ENCODE measurements at regions not wholly inside any gene's neighbourhood (a gene's known extent, or its start where the extent isn't known, plus 50 kb on each side); places are given as distances from the start of the nearest gene placed in this dataset.

DNA sequence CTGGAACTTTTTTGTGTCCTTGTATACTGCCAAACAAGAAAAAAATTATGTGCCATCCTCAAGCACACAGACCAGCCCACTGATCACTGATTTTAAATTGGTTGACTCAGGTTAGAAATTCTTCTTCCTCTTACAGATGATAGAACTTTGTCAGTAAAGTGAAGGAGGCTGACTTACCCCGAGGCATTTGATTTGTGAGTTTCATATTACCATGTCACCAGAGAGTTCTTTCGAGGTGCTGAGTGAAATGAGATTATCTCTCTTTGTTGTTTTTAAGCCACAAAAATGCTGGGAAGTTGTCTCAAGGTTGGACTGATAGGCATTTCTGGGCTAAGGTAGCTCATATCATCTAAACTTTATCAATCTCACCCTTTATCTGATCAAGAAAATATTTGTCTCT is 78.8 kb upstream of the FAM180A start:
- Histone ChIP-seq H3K9me3 (ENCODE audit: control insufficient read depth, insufficient read depth, low read length) (no peaks in the 10 kb centered on the region), H3K56ac (ENCODE audit: extremely low read depth, insufficient read depth, low read length) (no peak overlapping the region), H3K18ac (ENCODE audit: low read depth, low read length) (no peak overlapping the region), H3K14ac (replicated peaks; ENCODE audit: low read depth, low read length) (no peak overlapping the region), H2BK15ac (ENCODE audit: low read depth, low read length) (no peak overlapping the region), H2AK5ac (ENCODE audit: low read depth, low read length) (no peak overlapping the region), H3K4me3 (ENCODE audit: insufficient read depth, low read depth, low read length) (no peak overlapping the region), H3K23ac (ENCODE audit: low read depth, low read length) (no peak overlapping the region), H3K27ac (ENCODE audit: insufficient read depth, low read length) (no peak overlapping the region), H3K4ac (ENCODE audit: low read depth, low read length) (no peak overlapping the region), H2BK120ac (ENCODE audit: low read depth, low read length) (no peak overlapping the region), H3K4me2 (ENCODE audit: low read depth, low read length) (no peak overlapping the region), H3K79me1 (ENCODE audit: low read depth in 1 of 2, low read length in 2 of 2) (no peaks in the 10 kb centered on the region), H2AFZ (replicated peaks; ENCODE audit: low read length, poor library complexity) (no peak overlapping the region), H2AK9ac (replicated peaks; ENCODE audit: low read depth, low read length, poor library complexity) (no peak overlapping the region), H3K9ac (ENCODE audit: low read depth, low read length) (no peak overlapping the region), H2BK20ac (ENCODE audit: low read depth, low read length) (no peak overlapping the region), H4K5ac (ENCODE audit: low read depth, low read length) (no peak overlapping the region), H3K4me1 (ENCODE audit: control insufficient read depth, insufficient read depth, low read length) (no peaks in the 10 kb centered on the region), H3K36me3 (ENCODE audit: control insufficient read depth, insufficient read depth, low read length) (no peaks in the 10 kb centered on the region), H2BK5ac (ENCODE audit: low read depth, low read length, poor library complexity, severe bottlenecking) (no peak overlapping the region), H3K27me3 (ENCODE audit: control insufficient read depth, insufficient read depth, low read length) (peaks cover 29% of the 10 kb centered on the region), H4K8ac (ENCODE audit: low read depth in 2 of 2, low read length in 2 of 2) (no peak overlapping the region), H4K91ac (ENCODE audit: insufficient read depth, low read depth, low read length) (no peak overlapping the region), H4K20me1 (ENCODE audit: insufficient read depth, low read length) (no peaks in the 10 kb centered on the region), H3K9me1 (ENCODE audit: insufficient read depth, low read length) (no peaks in the 10 kb centered on the region)
- WGBS, 2 experiments (ENCODE audit: extremely low coverage in 2 of 2, insufficient read length in 1 of 2), result no CpG with 5 or more reads among the region's 2 CpGs
- TF ChIP-seq RAD21 (IDR thresholded peaks at IDR 0.05; ENCODE audit: low read length), result no peak
- TF ChIP-seq MXI1 (IDR thresholded peaks at IDR 0.05; ENCODE audit: borderline replicate concordance, low read depth, low read length), result no peak
- TF ChIP-seq RFX5 (IDR thresholded peaks at IDR 0.05; ENCODE audit: low read depth, low read length), result no peak
- no peak for TF ChIP-seq BHLHE40 (IDR thresholded peaks at IDR 0.05; ENCODE audit: low read depth, low read length)
- TF ChIP-seq, protein P1, sequence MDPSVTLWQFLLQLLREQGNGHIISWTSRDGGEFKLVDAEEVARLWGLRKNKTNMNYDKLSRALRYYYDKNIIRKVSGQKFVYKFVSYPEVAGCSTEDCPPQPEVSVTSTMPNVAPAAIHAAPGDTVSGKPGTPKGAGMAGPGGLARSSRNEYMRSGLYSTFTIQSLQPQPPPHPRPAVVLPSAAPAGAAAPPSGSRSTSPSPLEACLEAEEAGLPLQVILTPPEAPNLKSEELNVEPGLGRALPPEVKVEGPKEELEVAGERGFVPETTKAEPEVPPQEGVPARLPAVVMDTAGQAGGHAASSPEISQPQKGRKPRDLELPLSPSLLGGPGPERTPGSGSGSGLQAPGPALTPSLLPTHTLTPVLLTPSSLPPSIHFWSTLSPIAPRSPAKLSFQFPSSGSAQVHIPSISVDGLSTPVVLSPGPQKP (IDR thresholded peaks at IDR 0.05; ENCODE audit: borderline replicate concordance, low read depth, low read length), result no peak
- no peak for TF ChIP-seq POLR2A (IDR thresholded peaks at IDR 0.05; ENCODE audit: low read depth, low read length)
- TF ChIP-seq CHD1 (IDR thresholded peaks at IDR 0.05; ENCODE audit: low read depth, low read length), result no peak
- TF ChIP-seq, protein P2, sequence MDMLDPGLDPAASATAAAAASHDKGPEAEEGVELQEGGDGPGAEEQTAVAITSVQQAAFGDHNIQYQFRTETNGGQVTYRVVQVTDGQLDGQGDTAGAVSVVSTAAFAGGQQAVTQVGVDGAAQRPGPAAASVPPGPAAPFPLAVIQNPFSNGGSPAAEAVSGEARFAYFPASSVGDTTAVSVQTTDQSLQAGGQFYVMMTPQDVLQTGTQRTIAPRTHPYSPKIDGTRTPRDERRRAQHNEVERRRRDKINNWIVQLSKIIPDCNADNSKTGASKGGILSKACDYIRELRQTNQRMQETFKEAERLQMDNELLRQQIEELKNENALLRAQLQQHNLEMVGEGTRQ (IDR thresholded peaks at IDR 0.05; ENCODE audit: low read depth, low read length), result no peak
- TF ChIP-seq FOS (IDR thresholded peaks at IDR 0.05; ENCODE audit: low read depth, low read length), result no peak
- intact Hi-C loops (cut with micrococcal nuclease), result no loop called here
- ATAC-seq (ENCODE audit: low read depth) (no peak), DNase-seq (no peak)
- no TSS peak for BruUV-seq (replicated peaks)
- in situ Hi-C loops (cut with MboI; ENCODE audit: low sequenced_read_pairs), result no loop called here
- CTCF ChIA-PET, result no interaction called here
- POLR2A ChIA-PET (ENCODE audit: unreplicated experiment), result no interaction called here
- dilution Hi-C loops (cut with HindIII; ENCODE audit: low sequenced_read_pairs, unreplicated experiment), result no loop called here

Measured in IMR-90 (cell line).